ENCODE measurements at regions not wholly inside any gene's neighbourhood (a gene's known extent, or its start where the extent isn't known, plus 50 kb on each side); places are given as distances from the start of the nearest gene placed in this dataset.

DNA sequence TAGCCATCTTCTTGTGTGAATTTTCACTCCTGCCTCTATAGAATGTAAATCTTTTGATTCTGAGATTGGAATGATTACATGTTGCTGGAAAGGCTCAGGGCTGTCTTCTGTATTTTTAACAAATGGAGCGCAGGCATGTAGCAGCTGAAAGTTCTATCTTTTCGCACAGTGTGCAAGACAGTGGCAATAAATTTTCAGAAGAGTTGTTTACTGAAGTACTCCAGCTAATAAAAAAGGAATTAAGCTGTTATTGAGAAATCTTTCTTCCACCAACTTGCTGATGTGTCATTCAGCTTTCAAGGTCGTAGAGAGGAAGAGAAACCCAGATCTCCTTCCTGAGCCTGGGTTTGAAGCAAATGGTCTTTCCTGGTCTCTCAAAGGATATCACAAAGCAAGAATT, 122.0 kb upstream of the PUDP start:
- Mint-ChIP-seq H3K27ac (no peak overlapping the region), H3K36me3 (no peaks in the 10 kb centered on the region), H3K27me3 (no peaks in the 10 kb centered on the region), H3K9me3 (no peaks in the 10 kb centered on the region), H3K4me1 (ENCODE audit: low read depth) (no peaks in the 10 kb centered on the region), H3K4me3 (no peak overlapping the region)
- no peak for DNase-seq
- ChIA-PET POLR2A (no interaction called here), CTCF (no interaction called here)
- intact Hi-C loops (cut with micrococcal nuclease) = no loop called here

DNA sequence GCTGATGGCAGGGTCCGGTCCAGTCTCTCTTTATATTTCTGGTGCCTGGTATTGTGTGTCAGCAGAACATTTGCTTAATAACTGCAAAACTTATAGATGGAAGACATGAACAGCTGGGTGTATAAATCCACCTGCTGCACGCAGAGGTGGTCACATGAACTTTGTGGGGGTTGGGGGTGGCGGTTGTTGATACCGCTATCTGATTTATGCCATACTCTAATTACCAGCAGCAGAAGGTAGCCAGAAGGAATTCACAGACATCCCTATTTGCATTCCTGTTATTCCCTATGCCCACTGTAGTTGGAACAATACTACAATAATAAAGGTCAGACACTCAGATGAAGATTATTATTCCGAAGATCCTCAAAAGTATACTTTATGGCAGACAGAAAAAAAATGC, 121.6 kb upstream of the PUDP start:
- intact Hi-C loops (cut with micrococcal nuclease) = no loop called here
- Mint-ChIP-seq H3K4me3 (no peak overlapping the region), H3K4me1 (ENCODE audit: low read depth) (no peaks in the 10 kb centered on the region), H3K36me3 (no peaks in the 10 kb centered on the region), H3K27ac (no peak overlapping the region), H3K9me3 (no peaks in the 10 kb centered on the region), H3K27me3 (no peaks in the 10 kb centered on the region)
- ChIA-PET CTCF (no interaction called here), POLR2A (no interaction called here)
- no peak for DNase-seq

GRCh38 chrX:7266288-7266687, 118.3 kb upstream of the PUDP start:
- DNase-seq = no peak
- intact Hi-C loops (cut with micrococcal nuclease) = no loop called here
- ChIA-PET CTCF (no interaction called here), POLR2A (no interaction called here)
- no peaks in the 10 kb centered on the region for H3K4me1 Mint-ChIP-seq (ENCODE audit: low read depth)
- H3K27ac Mint-ChIP-seq = no peak overlapping the region
- no peaks in the 10 kb centered on the region for H3K27me3 Mint-ChIP-seq
- H3K36me3 Mint-ChIP-seq = peaks cover 9% of the 10 kb centered on the region
- no peaks in the 10 kb centered on the region for H3K9me3 Mint-ChIP-seq
- no peak overlapping the region for H3K4me3 Mint-ChIP-seq

- ChIA-PET POLR2A (no interaction called here), CTCF (no interaction called here)
- H3K4me3 Mint-ChIP-seq = no peak overlapping the region
- peaks cover 15% of the 10 kb centered on the region for H3K36me3 Mint-ChIP-seq
- no peaks in the 10 kb centered on the region for H3K9me3 Mint-ChIP-seq
- no peak overlapping the region for H3K27ac Mint-ChIP-seq
- intact Hi-C loops (cut with micrococcal nuclease) = no loop called here
- H3K27me3 Mint-ChIP-seq = no peaks in the 10 kb centered on the region
- no peaks in the 10 kb centered on the region for H3K4me1 Mint-ChIP-seq (ENCODE audit: low read depth)
- DNase-seq = no peak
Measured at GRCh38 chrX:7264399-7264798, 116.4 kb upstream of the PUDP start.

GRCh38 chrX:7263961-7264360, 116.0 kb upstream of the PUDP start:
- ChIA-PET CTCF (no interaction called here), POLR2A (no interaction called here)
- intact Hi-C loops (cut with micrococcal nuclease) = no loop called here
- H3K9me3 Mint-ChIP-seq = no peaks in the 10 kb centered on the region
- no peak overlapping the region for H3K27ac Mint-ChIP-seq
- H3K27me3 Mint-ChIP-seq = no peaks in the 10 kb centered on the region
- no peak for DNase-seq
- H3K4me3 Mint-ChIP-seq = no peak overlapping the region
- H3K36me3 Mint-ChIP-seq = peaks cover 15% of the 10 kb centered on the region
- H3K4me1 Mint-ChIP-seq (ENCODE audit: low read depth) = no peaks in the 10 kb centered on the region

- Mint-ChIP-seq H3K4me3 (no peak overlapping the region), H3K4me1 (ENCODE audit: low read depth) (no peaks in the 10 kb centered on the region), H3K27ac (no peak overlapping the region), H3K9me3 (no peaks in the 10 kb centered on the region), H3K27me3 (no peaks in the 10 kb centered on the region), H3K36me3 (peaks cover 15% of the 10 kb centered on the region)
- DNase-seq = no peak
- POLR2A ChIA-PET = no interaction called here
- CTCF ChIA-PET = no interaction called here
- intact Hi-C loops (cut with micrococcal nuclease) = no loop called here
Measured at GRCh38 chrX:7263330-7263729, 115.4 kb upstream of the PUDP start.

GRCh38 chrX:7262551-7262950, 114.6 kb upstream of the PUDP start:
- H3K4me1 Mint-ChIP-seq (ENCODE audit: low read depth) = no peaks in the 10 kb centered on the region
- POLR2A ChIA-PET = no interaction called here
- no peak for DNase-seq
- no peak overlapping the region for H3K4me3 Mint-ChIP-seq
- CTCF ChIA-PET = no interaction called here
- intact Hi-C loops (cut with micrococcal nuclease) = no loop called here
- no peaks in the 10 kb centered on the region for H3K27me3 Mint-ChIP-seq
- no peaks in the 10 kb centered on the region for H3K9me3 Mint-ChIP-seq
- no peak overlapping the region for H3K27ac Mint-ChIP-seq
- peaks cover 20% of the 10 kb centered on the region for H3K36me3 Mint-ChIP-seq

DNA sequence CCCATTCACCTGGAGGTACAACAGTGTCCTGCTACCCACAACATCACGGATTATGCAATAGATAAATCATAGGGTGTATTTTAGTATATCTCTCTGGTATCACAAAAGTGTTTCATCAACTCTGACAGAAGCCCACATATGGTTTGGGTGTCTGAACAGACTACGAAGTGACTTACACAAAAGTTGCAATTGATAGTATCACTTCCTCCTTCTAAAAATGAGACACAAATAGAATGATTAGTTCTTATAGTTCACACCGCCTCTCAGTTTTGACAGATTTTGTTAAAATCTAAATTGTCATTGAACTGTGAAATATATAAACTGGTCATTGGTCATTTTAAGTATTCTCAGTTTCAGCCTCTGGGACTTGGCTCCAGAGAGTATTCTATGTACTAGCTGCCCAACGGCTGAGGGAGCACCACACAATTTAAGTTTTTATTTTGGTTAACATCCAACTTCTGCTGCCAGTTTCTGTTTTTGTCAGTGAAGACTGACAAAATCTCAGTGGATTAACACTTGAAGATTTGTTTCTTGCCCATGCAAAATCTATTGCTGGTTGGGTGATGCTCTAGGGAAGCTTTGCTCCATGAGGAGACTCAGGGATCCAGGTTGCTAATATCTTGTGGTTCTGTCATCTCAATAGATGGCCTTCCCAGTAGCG, 113.8 kb upstream of the PUDP start:
- H3K36me3 Mint-ChIP-seq = peaks cover 22% of the 10 kb centered on the region
- ChIA-PET CTCF (no interaction called here), POLR2A (no interaction called here)
- intact Hi-C loops (cut with micrococcal nuclease) = no loop called here
- H3K4me3 Mint-ChIP-seq = no peak overlapping the region
- DNase-seq = no peak
- no peaks in the 10 kb centered on the region for H3K4me1 Mint-ChIP-seq (ENCODE audit: low read depth)
- no peak overlapping the region for H3K27ac Mint-ChIP-seq
- no peaks in the 10 kb centered on the region for H3K9me3 Mint-ChIP-seq
- H3K27me3 Mint-ChIP-seq = no peaks in the 10 kb centered on the region

GRCh38 chrX:7254144-7254543, 106.2 kb upstream of the PUDP start:
- no peak for DNase-seq
- no peak overlapping the region for H3K27ac Mint-ChIP-seq
- intact Hi-C loops (cut with micrococcal nuclease) = no loop called here
- peaks cover 17% of the 10 kb centered on the region for H3K36me3 Mint-ChIP-seq
- no peak overlapping the region for H3K4me3 Mint-ChIP-seq
- POLR2A ChIA-PET = no interaction called here
- CTCF ChIA-PET = no interaction called here
- no peaks in the 10 kb centered on the region for H3K4me1 Mint-ChIP-seq (ENCODE audit: low read depth)
- H3K9me3 Mint-ChIP-seq = no peaks in the 10 kb centered on the region
- no peaks in the 10 kb centered on the region for H3K27me3 Mint-ChIP-seq

- DNase-seq = no peak
- ChIA-PET POLR2A (no interaction called here), CTCF (no interaction called here)
- Mint-ChIP-seq H3K9me3 (peaks cover 2% of the 10 kb centered on the region), H3K4me3 (no peak overlapping the region), H3K27ac (no peak overlapping the region), H3K27me3 (no peaks in the 10 kb centered on the region), H3K36me3 (peaks cover 17% of the 10 kb centered on the region), H3K4me1 (ENCODE audit: low read depth) (no peaks in the 10 kb centered on the region)
- intact Hi-C loops (cut with micrococcal nuclease) = no loop called here
Measured at GRCh38 chrX:7253565-7253964, 105.6 kb upstream of the PUDP start.

DNA sequence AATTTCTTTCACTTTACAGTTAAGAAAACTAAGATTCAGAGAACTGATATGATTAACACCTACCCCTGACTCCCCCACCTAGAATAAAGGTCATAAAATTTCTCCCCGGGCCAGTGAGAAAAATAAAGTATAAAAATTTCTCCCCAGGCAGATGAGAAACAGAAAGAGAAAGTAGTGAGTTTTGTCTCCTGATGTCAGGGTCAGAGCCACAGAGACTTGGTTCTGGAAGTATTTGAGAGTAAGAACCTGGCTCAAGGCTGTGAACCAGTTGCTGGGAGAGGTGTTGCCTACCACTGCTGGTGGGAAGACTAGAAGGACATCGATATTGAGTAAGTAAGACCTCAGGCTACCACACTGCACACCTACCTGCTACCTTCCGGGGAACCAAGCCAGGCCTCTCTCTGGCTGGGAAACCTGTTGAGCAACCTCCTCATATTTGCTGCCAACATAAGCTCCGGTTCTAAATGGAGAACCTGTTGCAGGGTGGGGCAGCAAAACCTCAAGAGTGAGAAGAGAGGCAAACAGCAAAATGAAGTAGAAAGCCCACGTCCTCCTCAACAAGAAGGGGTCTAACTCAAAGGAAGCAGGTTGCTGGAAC, 104.2 kb upstream of the PUDP start:
- Mint-ChIP-seq H3K4me1 (ENCODE audit: low read depth) (no peaks in the 10 kb centered on the region), H3K9me3 (peaks cover 2% of the 10 kb centered on the region), H3K27me3 (no peaks in the 10 kb centered on the region), H3K4me3 (no peak overlapping the region), H3K36me3 (peaks cover 10% of the 10 kb centered on the region), H3K27ac (no peak overlapping the region)
- intact Hi-C loops (cut with micrococcal nuclease) = no loop called here
- ChIA-PET CTCF (no interaction called here), POLR2A (no interaction called here)
- no peak for DNase-seq

DNA sequence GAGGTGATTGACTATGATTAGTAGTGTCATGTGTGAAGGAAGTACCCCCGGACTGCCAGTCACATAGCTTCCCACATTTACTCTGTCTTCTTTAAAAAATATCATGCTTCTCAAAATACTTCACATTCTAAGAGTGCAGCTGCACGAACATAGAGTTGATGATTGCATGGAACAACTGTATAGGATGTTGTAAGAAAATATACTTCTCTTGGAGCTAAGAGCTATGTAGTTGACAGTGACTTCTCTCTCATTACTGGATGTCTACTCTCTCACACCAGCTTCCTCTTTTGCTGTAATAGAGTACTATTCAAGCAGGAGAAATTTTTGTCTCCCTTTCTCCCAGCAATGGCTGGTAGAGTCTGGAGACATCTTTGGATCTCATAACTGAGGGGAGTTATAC, 99.4 kb upstream of the PUDP start:
- Mint-ChIP-seq H3K4me1 (ENCODE audit: low read depth) (no peaks in the 10 kb centered on the region), H3K27ac (no peak overlapping the region), H3K9me3 (peaks cover 2% of the 10 kb centered on the region), H3K27me3 (no peaks in the 10 kb centered on the region), H3K36me3 (no peaks in the 10 kb centered on the region), H3K4me3 (no peak overlapping the region)
- ChIA-PET CTCF (no interaction called here), POLR2A (no interaction called here)
- intact Hi-C loops (cut with micrococcal nuclease) = no loop called here
- no peak for DNase-seq

DNA sequence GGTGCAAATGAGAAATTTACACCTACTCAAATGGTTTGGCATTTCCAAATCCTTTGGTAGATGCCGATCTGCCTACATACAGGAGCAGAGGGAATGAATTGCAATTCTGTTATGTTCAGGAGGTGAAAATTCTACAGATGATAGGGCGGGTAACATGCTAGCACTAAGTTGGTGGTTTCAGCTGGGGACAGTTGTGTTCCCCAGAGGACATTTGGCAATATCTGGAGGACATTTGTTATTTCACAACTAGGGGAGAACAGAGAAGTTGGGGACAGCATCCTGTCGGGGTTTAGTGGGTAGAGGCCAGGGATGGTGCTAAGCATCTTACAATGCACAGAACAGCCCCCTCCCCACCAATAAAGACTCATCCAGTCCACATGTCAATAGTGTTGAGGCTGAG, 96.5 kb upstream of the PUDP start:
- no peak overlapping the region for H3K4me3 Mint-ChIP-seq
- intact Hi-C loops (cut with micrococcal nuclease) = no loop called here

More for the DNA sequence above, 96.5 kb upstream of the PUDP start:
- CTCF ChIA-PET = no interaction called here
- Mint-ChIP-seq H3K27ac (no peak overlapping the region), H3K27me3 (no peaks in the 10 kb centered on the region), H3K9me3 (peaks cover 2% of the 10 kb centered on the region), H3K36me3 (no peaks in the 10 kb centered on the region), H3K4me1 (ENCODE audit: low read depth) (no peaks in the 10 kb centered on the region)
- no peak for DNase-seq
- POLR2A ChIA-PET = no interaction called here

Measured in activated CD4-positive, alpha-beta memory T cell treated with anti-CD3 and anti-CD28 coated beads for 36 hours (primary cell).